ENCODE measurements at regions not wholly inside any gene's neighbourhood (a gene's known extent, or its start where the extent isn't known, plus 50 kb on each side); places are given as distances from the start of the nearest gene placed in this dataset.

- Mint-ChIP-seq H3K27me3 (ENCODE audit: insufficient read depth) (no peaks in the 10 kb centered on the region), H3K4me1 (peaks cover 39% of the 10 kb centered on the region)
These were observed 134.3 kb upstream of the RARB start for GRCh38 chr3:25293736-25294135.

GRCh38 chr3:25294169-25294805, 133.8 kb upstream of the RARB start:
- WGBS, 2 experiments (ENCODE audit: insufficient coverage in 1 of 2, insufficient read length in 1 of 2) = 80 to 93% methylated on average over 5 to 6 of the region's 6 CpGs
- no peaks in the 10 kb centered on the region for H3K27me3 ChIP-seq (ENCODE audit: control insufficient read depth, insufficient read depth, low read length, poor library complexity, severe bottlenecking)
- Mint-ChIP-seq H3K36me3 (ENCODE audit: low read depth) (no peaks in the 10 kb centered on the region), H3K9me3 (no peaks in the 10 kb centered on the region), H3K27ac (peak overlapping the region; percentile 9), H3K4me1 (peaks cover 35% of the 10 kb centered on the region), H3K27me3 (ENCODE audit: insufficient read depth) (no peaks in the 10 kb centered on the region), H3K4me3 (no peak overlapping the region)
- no peaks in the 10 kb centered on the region for H3K36me3 ChIP-seq (ENCODE audit: control insufficient read depth, insufficient read depth, low read length)
- no peak overlapping the region for H3K27ac ChIP-seq (ENCODE audit: low read depth, low read length)
- DNase-seq = no peak
- no peak overlapping the region for H3K4me3 ChIP-seq (ENCODE audit: low read length)
- no peaks in the 10 kb centered on the region for H3K9me3 ChIP-seq (ENCODE audit: control insufficient read depth, low read length)
- no peak for TF ChIP-seq CTCF (conservative IDR thresholded peaks at IDR 0.05)
- no peak overlapping the region for H3K9ac ChIP-seq (ENCODE audit: extremely low read depth, low read length, poor library complexity, severe bottlenecking)
- peaks cover 4% of the 10 kb centered on the region for H3K4me1 ChIP-seq (ENCODE audit: control insufficient read depth, insufficient read depth, low read length)

More at GRCh38 chr3:25293736-25294135, 134.3 kb upstream of the RARB start:
- no peak for TF ChIP-seq CTCF (conservative IDR thresholded peaks at IDR 0.05)
- no peaks in the 10 kb centered on the region for H3K27me3 ChIP-seq (ENCODE audit: control insufficient read depth, insufficient read depth, low read length, poor library complexity, severe bottlenecking)
- no peak overlapping the region for H3K27ac ChIP-seq (ENCODE audit: low read depth, low read length)
- H3K9me3 ChIP-seq (ENCODE audit: control insufficient read depth, low read length) = no peaks in the 10 kb centered on the region
- H3K9me3 Mint-ChIP-seq = no peaks in the 10 kb centered on the region
- H3K4me3 ChIP-seq (ENCODE audit: low read length) = no peak overlapping the region
- DNase-seq = no peak
- H3K4me1 ChIP-seq (ENCODE audit: control insufficient read depth, insufficient read depth, low read length) = peaks cover 4% of the 10 kb centered on the region
- no peaks in the 10 kb centered on the region for H3K36me3 ChIP-seq (ENCODE audit: control insufficient read depth, insufficient read depth, low read length)
- no peak overlapping the region for H3K4me3 Mint-ChIP-seq
- H3K36me3 Mint-ChIP-seq (ENCODE audit: low read depth) = no peaks in the 10 kb centered on the region
- H3K9ac ChIP-seq (ENCODE audit: extremely low read depth, low read length, poor library complexity, severe bottlenecking) = no peak overlapping the region
- no peak overlapping the region for H3K27ac Mint-ChIP-seq
- 67 to 83% methylated on average over 2 to 5 of the region's 5 CpGs for WGBS, 2 experiments (ENCODE audit: insufficient coverage in 1 of 2, insufficient read length in 1 of 2)

- 76 to 89% methylated on average over 4 to 9 of the region's 9 CpGs for WGBS, 2 experiments (ENCODE audit: insufficient coverage in 1 of 2, insufficient read length in 1 of 2)
- DNase-seq = no peak
These were observed 130.1 kb upstream of the RARB start for GRCh38 chr3:25297667-25298585.

More at GRCh38 chr3:25297667-25298585, 130.1 kb upstream of the RARB start:
- Histone ChIP-seq H3K27ac (ENCODE audit: low read depth, low read length) (peak overlapping the region; percentile 30), H3K36me3 (ENCODE audit: control insufficient read depth, insufficient read depth, low read length) (no peaks in the 10 kb centered on the region), H3K4me3 (ENCODE audit: low read length) (no peak overlapping the region), H3K9ac (ENCODE audit: extremely low read depth, low read length, poor library complexity, severe bottlenecking) (no peak overlapping the region), H3K27me3 (ENCODE audit: control insufficient read depth, insufficient read depth, low read length, poor library complexity, severe bottlenecking) (no peaks in the 10 kb centered on the region), H3K9me3 (ENCODE audit: control insufficient read depth, low read length) (no peaks in the 10 kb centered on the region), H3K4me1 (ENCODE audit: control insufficient read depth, insufficient read depth, low read length) (peaks cover 17% of the 10 kb centered on the region)
- H3K4me1 Mint-ChIP-seq = peaks cover 35% of the 10 kb centered on the region
- no peaks in the 10 kb centered on the region for H3K27me3 Mint-ChIP-seq (ENCODE audit: insufficient read depth)
- TF ChIP-seq CTCF (conservative IDR thresholded peaks at IDR 0.05) = no peak
- no peak overlapping the region for H3K4me3 Mint-ChIP-seq
- no peaks in the 10 kb centered on the region for H3K9me3 Mint-ChIP-seq
- no peaks in the 10 kb centered on the region for H3K36me3 Mint-ChIP-seq (ENCODE audit: low read depth)
- no peak overlapping the region for H3K27ac Mint-ChIP-seq

All from endodermal cell (in vitro differentiated cells).